ENCODE measurements at regions not wholly inside any gene's neighbourhood (a gene's known extent, or its start where the extent isn't known, plus 50 kb on each side); places are given as distances from the start of the nearest gene placed in this dataset.

- no peak for DNase-seq (ENCODE audit: low spot score)
Measured at GRCh38 chr22:27388090-27388600, 413.4 kb downstream of the MN1 start.

GRCh38 chr22:27389727-27390075, 411.9 kb downstream of the MN1 start:
- DNase-seq (ENCODE audit: low spot score): no peak

- no peak for DNase-seq (ENCODE audit: low spot score)
Measured at GRCh38 chr22:27391092-27391770, 410.3 kb downstream of the MN1 start.

GRCh38 chr22:27393371-27393770, 408.2 kb downstream of the MN1 start:
- DNase-seq (ENCODE audit: low spot score): no peak

GRCh38 chr22:27394806-27395404, 406.7 kb downstream of the MN1 start:
- DNase-seq (ENCODE audit: low spot score): no peak

- no peak for DNase-seq (ENCODE audit: low spot score)
Measured at GRCh38 chr22:27397036-27397953, 404.3 kb downstream of the MN1 start.

- no peak for DNase-seq (ENCODE audit: low spot score)
Measured at GRCh38 chr22:27397954-27398342, 403.6 kb downstream of the MN1 start.

- DNase-seq (ENCODE audit: low spot score): no peak
Measured at GRCh38 chr22:27399161-27399560, 402.4 kb downstream of the MN1 start.

- no peak for DNase-seq (ENCODE audit: low spot score)
Measured at GRCh38 chr22:27400811-27401210, 400.7 kb downstream of the MN1 start.

GRCh38 chr22:27401321-27401720, 400.2 kb downstream of the MN1 start:
- no peak for DNase-seq (ENCODE audit: low spot score)

- DNase-seq (ENCODE audit: low spot score): no peak
Measured at GRCh38 chr22:27404441-27404840, 397.1 kb downstream of the MN1 start.

GRCh38 chr22:27405672-27406388, 395.7 kb downstream of the MN1 start:
- DNase-seq (ENCODE audit: low spot score): peak; percentile 6

GRCh38 chr22:27406389-27406861, 395.1 kb downstream of the MN1 start:
- DNase-seq (ENCODE audit: low spot score): no peak

GRCh38 chr22:27407369-27407985, 394.1 kb downstream of the MN1 start:
- DNase-seq (ENCODE audit: low spot score): no peak

- DNase-seq (ENCODE audit: low spot score): no peak
Measured at GRCh38 chr22:27408068-27408467, 393.5 kb downstream of the MN1 start.

- no peak for DNase-seq (ENCODE audit: low spot score)
Measured at GRCh38 chr22:27409299-27409698, 392.3 kb downstream of the MN1 start.

- no peak for DNase-seq (ENCODE audit: low spot score)
Measured at GRCh38 chr22:27412866-27413445, 388.6 kb downstream of the MN1 start.

- no peak for DNase-seq (ENCODE audit: low spot score)
Measured at GRCh38 chr22:27413702-27414101, 387.9 kb downstream of the MN1 start.

GRCh38 chr22:27416511-27417420, 384.8 kb downstream of the MN1 start:
- DNase-seq (ENCODE audit: low spot score): peak; percentile 41

GRCh38 chr22:27417421-27417814, 384.1 kb downstream of the MN1 start:
- no peak for DNase-seq (ENCODE audit: low spot score)

Measured in hematopoietic multipotent progenitor cell treated with erythropoietin and hydrocortisone succinate and interleukin-3 and kit ligand, for 15 days (in vitro differentiated cells).